ENCODE measurements at regions not wholly inside any gene's neighbourhood (a gene's known extent, or its start where the extent isn't known, plus 50 kb on each side); places are given as distances from the start of the nearest gene placed in this dataset.

DNA sequence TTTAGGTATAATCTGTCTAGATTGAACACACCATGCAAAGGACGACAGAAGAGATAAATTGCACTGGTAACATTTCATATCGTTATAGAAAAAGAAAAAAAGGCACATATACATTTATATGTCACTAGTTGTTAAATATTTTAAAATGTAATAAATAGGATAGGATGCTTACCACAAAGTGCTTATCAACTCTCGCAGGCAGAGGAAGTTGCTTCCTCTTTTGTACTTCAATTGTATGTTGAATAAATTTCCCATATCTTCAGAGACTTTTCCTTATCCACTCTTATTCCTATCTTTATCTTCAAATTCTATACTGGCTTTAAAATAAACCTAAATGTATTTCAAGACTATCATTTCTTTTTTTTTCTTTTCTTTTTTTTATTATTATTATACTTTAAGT, 163.3 kb upstream of the SPOCK3 start:
- TF ChIP-seq, protein P1, sequence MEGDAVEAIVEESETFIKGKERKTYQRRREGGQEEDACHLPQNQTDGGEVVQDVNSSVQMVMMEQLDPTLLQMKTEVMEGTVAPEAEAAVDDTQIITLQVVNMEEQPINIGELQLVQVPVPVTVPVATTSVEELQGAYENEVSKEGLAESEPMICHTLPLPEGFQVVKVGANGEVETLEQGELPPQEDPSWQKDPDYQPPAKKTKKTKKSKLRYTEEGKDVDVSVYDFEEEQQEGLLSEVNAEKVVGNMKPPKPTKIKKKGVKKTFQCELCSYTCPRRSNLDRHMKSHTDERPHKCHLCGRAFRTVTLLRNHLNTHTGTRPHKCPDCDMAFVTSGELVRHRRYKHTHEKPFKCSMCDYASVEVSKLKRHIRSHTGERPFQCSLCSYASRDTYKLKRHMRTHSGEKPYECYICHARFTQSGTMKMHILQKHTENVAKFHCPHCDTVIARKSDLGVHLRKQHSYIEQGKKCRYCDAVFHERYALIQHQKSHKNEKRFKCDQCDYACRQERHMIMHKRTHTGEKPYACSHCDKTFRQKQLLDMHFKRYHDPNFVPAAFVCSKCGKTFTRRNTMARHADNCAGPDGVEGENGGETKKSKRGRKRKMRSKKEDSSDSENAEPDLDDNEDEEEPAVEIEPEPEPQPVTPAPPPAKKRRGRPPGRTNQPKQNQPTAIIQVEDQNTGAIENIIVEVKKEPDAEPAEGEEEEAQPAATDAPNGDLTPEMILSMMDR (IDR thresholded peaks at IDR 0.05 in 2 of 3, conservative IDR thresholded peaks at IDR 0.05 in 1 of 3; ENCODE audit: borderline replicate concordance in 1 of 3, insufficient read depth in 1 of 3, low read depth in 2 of 3, low read length in 2 of 3): no peak
- no peak for TF ChIP-seq TCF7L2 (IDR thresholded peaks at IDR 0.05; ENCODE audit: borderline replicate concordance, extremely low read depth, insufficient read depth, insufficient read length)
- TF ChIP-seq SIN3A (IDR thresholded peaks at IDR 0.05; ENCODE audit: low read depth): no peak
- TF ChIP-seq SRF (IDR thresholded peaks at IDR 0.05; ENCODE audit: low read depth): no peak
- no peak for TF ChIP-seq POLR2A (IDR thresholded peaks at IDR 0.05; ENCODE audit: borderline replicate concordance, extremely low read depth, insufficient read depth, insufficient read length)
- no peak for TF ChIP-seq MAX (IDR thresholded peaks at IDR 0.05)
- TF ChIP-seq EZH2phosphoT487 (IDR thresholded peaks at IDR 0.05; ENCODE audit: borderline replicate concordance): no peak

Measured in HCT116 (cell line).